Uterus (tissue), 3 donors: ENCODE measurements at regions not wholly inside any gene's neighbourhood (a gene's known extent, or its start where the extent isn't known, plus 50 kb on each side); places are given as distances from the start of the nearest gene placed in this dataset.

Experiments used
- DNase-seq, 2 donors: peaks; one replicate each; pipeline ENCODE4 v3.0.0-alpha.2; 2019 to 2020
- H3K27ac ChIP-seq, 2 donors: fragments of 200-600 bp; sonication (generic); 1 replicate in 1 of 2; 2 replicates in 1 of 2; pipeline ENCODE4 v1.5.1; 2016 to 2018
- H3K27me3 ChIP-seq, 2 donors: fragments of 200-600 bp; sonication (generic); one replicate each; pipeline ENCODE4 v1.5.1; 2018 to 2019; ENCODE audit warnings: control low read depth in 1 of 2
- H3K36me3 ChIP-seq, 2 donors: fragments of 200-600 bp; sonication (generic); one replicate each; pipeline ENCODE4 v1.5.1; 2019; ENCODE audit warnings: control low read depth in 1 of 2
- H3K4me1 ChIP-seq, 2 donors: fragments of 200-600 bp; sonication (generic); one replicate each; pipeline ENCODE4 v1.5.1; 2018 to 2019; ENCODE audit warnings: control low read depth in 1 of 2
- H3K4me3 ChIP-seq, 2 donors: fragments of 200-600 bp; sonication (generic); 1 replicate in 1 of 2; 2 replicates in 1 of 2; pipeline ENCODE4 v1.5.1; 2018 to 2019; ENCODE audit warnings: mild to moderate bottlenecking in 1 of 2
- H3K9me3 ChIP-seq, 2 donors: fragments of 200-600 bp; sonication (generic); one replicate each; pipeline ENCODE4 v1.5.1; 2019; ENCODE audit warnings: control low read depth in 1 of 2
- POLR2A ChIP-seq, 2 donors: fragments of 450-650 bp; IDR thresholded peaks; one replicate each; pipeline ENCODE4 v1.6.1; 2016; ENCODE audit warnings: antibody characterized with exemption in 2 of 2, mild to moderate bottlenecking in 1 of 2, moderate library complexity in 1 of 2
- intact Hi-C: fragments of 100-400 bp; cut with DNase I; formaldehyde crosslinking; loops from one replicate; pipeline ENCODE4 v1.15.1; 2023; ENCODE audit warnings: low total_unique reads
- TF ChIP-seq, protein P1 (sequence below), 4 experiments: fragments of 200-600 bp in 2 of 4; fragments of 450-650 bp in 2 of 4; sonication (generic) in 2 of 4; IDR thresholded peaks; one replicate each; pipeline ENCODE4 v1.5.1; 2016 to 2019; ENCODE audit warnings: antibody characterized with exemption in 4 of 4, mild to moderate bottlenecking in 2 of 4, moderate library complexity in 1 of 4
- donor health status: DM: yes; HTN: yes; CAD: no.

DNA sequence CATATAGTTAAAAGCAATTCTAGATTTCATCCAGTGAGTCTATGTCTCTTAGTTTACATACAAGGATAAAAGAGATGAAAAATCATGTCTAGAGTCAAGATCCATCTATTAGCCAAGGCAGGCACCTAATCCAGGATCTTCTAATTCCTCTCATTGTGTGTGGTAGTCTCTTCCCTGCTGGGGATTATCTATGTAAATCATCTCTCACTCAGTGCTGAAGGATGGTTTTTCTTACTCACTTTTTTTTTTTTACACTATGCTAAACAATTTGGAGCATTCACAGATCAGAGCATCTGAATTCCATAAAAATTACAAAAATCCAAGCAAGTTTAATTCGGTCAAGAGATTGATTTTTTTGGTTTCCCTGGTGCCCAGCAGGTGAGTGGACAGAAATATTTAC lies 154.9 kb upstream of the GDNF start:
- TF ChIP-seq POLR2A (IDR thresholded peaks at IDR 0.05), result no peak
- TF ChIP-seq, protein P1, sequence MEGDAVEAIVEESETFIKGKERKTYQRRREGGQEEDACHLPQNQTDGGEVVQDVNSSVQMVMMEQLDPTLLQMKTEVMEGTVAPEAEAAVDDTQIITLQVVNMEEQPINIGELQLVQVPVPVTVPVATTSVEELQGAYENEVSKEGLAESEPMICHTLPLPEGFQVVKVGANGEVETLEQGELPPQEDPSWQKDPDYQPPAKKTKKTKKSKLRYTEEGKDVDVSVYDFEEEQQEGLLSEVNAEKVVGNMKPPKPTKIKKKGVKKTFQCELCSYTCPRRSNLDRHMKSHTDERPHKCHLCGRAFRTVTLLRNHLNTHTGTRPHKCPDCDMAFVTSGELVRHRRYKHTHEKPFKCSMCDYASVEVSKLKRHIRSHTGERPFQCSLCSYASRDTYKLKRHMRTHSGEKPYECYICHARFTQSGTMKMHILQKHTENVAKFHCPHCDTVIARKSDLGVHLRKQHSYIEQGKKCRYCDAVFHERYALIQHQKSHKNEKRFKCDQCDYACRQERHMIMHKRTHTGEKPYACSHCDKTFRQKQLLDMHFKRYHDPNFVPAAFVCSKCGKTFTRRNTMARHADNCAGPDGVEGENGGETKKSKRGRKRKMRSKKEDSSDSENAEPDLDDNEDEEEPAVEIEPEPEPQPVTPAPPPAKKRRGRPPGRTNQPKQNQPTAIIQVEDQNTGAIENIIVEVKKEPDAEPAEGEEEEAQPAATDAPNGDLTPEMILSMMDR (IDR thresholded peaks at IDR 0.05), result no peak
- H3K27me3 ChIP-seq, result no peaks in the 10 kb centered on the region
- H3K36me3 ChIP-seq, result no peaks in the 10 kb centered on the region
- no peak for DNase-seq
- H3K4me3 ChIP-seq, result no peak overlapping the region
- intact Hi-C loops, result no loop called here
- H3K4me1 ChIP-seq, result no peaks in the 10 kb centered on the region
- H3K27ac ChIP-seq, result no peak overlapping the region
- H3K9me3 ChIP-seq, result no peaks in the 10 kb centered on the region

DNA sequence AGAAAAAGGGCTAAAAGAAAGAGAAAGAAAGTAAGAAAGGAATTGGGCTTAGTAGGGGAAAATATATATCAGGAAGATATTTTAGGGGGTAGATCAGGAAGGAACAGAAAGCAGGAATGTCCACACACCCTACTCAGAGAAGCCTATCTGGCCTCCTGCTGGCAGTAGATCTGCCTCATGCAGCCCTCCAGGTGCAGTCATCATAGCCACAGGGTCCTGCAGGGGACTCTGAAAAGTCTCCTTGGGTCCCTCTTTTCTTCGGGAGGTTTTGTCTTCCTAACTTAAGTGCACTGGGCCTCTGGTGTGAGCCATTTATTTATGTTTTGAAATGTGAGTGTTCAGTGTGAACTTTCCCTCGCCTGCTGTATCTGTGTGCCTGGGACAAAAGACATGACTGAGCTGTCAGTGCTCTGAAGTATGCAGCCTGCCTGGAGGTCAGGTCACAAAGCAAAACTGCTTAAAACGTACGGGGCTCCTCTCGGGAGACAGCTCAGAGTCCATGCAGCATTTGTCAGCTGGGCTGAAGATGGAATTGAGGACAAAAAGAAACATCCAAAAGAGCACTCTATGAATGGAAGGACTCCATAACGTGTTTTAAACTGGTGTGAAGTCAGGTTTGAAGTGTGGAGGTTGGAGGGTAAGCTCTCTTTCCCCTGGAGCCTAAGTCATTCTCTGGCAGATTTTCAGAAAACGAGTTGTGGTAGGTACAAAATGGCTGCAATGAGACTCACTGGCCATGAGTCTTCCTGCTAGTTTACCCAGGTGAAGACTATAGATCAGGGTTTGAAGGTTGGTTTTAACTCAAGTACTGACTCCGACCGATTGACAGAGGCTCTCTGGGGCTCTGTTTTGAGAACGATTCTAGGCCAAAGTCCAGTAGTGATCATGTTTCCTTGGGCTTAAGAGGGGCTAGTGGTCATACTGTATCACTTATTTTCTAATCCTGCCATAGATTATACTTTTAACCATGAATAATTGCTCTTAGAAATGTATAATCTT lies 151.8 kb upstream of the GDNF start:
- no peaks in the 10 kb centered on the region for H3K4me1 ChIP-seq
- intact Hi-C loops, result no loop called here
- no peaks in the 10 kb centered on the region for H3K36me3 ChIP-seq
- H3K27me3 ChIP-seq, result no peaks in the 10 kb centered on the region
- H3K27ac ChIP-seq, result no peak overlapping the region
- TF ChIP-seq, protein P1 (IDR thresholded peaks at IDR 0.05), result no peak
- no peak for TF ChIP-seq POLR2A (IDR thresholded peaks at IDR 0.05)
- DNase-seq, result no peak
- no peak overlapping the region for H3K4me3 ChIP-seq
- H3K9me3 ChIP-seq, result no peaks in the 10 kb centered on the region

DNA sequence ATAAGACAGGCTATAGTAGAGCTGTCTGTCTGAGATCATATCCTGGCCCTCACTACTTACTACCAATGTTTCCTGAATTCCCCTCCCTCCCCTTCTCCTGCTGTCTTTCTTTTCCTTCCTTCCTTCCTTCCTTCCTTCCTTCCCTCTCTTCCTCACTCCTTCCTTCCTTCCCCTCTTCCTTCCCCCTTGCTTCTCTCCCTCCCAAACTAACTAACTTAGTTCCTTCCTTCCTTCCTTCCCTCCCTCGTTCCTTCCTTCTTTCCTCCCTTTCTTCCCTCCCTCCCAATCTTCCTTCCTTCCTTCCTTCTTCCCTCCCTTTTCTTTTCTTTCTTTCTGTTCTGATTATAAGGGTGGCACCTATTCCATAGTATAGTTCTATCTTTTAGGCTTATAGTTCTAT lies 150.0 kb upstream of the GDNF start:
- DNase-seq, result no peak
- Histone ChIP-seq H3K4me1 (no peaks in the 10 kb centered on the region), H3K27me3 (no peaks in the 10 kb centered on the region), H3K9me3 (no peaks in the 10 kb centered on the region), H3K36me3 (no peaks in the 10 kb centered on the region), H3K27ac (no peak overlapping the region), H3K4me3 (no peak overlapping the region)
- intact Hi-C loops, result no loop called here
- TF ChIP-seq, protein P1 (IDR thresholded peaks at IDR 0.05), result no peak
- TF ChIP-seq POLR2A (IDR thresholded peaks at IDR 0.05), result no peak

DNA sequence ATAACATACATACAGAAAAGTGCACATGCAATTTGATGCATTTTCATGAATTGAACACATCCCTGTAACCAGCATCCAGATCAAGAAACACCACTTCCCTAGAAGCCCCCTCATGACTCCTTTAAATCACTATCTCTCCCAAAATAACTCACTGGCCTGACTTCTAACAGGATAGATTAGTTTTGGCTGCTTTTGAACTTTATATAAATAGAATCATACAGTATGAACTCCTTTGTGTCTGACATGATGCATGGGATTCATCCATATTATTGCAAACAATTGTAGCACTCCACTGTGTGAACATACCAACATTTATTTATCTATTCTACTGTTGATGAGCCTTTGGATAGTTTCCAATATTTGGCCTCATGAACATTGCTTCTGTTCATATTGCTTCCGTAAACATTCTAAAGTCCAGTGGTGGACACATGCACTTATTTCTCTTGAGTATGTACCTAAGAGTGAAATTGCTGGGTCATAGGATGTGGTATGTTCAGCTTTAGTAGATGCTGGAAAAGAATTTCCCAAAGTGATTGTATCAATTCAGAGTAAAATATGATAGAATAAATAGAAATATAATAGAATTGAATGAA lies 148.7 kb upstream of the GDNF start:
- no peak overlapping the region for H3K4me3 ChIP-seq
- no peaks in the 10 kb centered on the region for H3K27me3 ChIP-seq
- TF ChIP-seq POLR2A (IDR thresholded peaks at IDR 0.05), result no peak
- TF ChIP-seq, protein P1 (IDR thresholded peaks at IDR 0.05), result no peak
- no peak for DNase-seq
- no peaks in the 10 kb centered on the region for H3K4me1 ChIP-seq
- no peaks in the 10 kb centered on the region for H3K36me3 ChIP-seq
- no peak overlapping the region for H3K27ac ChIP-seq
- intact Hi-C loops, result no loop called here
- no peaks in the 10 kb centered on the region for H3K9me3 ChIP-seq

DNA sequence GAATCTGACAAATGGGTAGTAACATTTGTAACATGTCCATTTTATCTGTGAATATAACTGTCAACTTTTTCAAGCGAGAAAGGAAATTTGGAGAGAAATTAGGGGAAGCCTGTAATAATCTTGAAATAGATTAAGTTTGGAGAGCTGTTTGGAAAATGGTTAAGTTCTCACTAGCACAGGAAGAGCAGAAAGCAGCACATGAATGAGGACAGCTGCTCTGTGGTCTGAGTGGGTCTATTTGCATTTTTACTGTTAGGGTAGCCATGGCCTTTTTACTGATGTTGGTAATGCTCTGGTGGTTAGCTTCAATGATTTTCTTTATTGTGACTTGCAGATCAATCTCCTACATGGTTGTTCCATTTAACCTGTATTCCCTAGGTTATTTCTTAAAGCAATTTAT lies 144.5 kb upstream of the GDNF start:
- Histone ChIP-seq H3K36me3 (no peaks in the 10 kb centered on the region), H3K4me3 (no peak overlapping the region), H3K9me3 (no peaks in the 10 kb centered on the region), H3K27ac (no peak overlapping the region), H3K27me3 (no peaks in the 10 kb centered on the region), H3K4me1 (no peaks in the 10 kb centered on the region)
- no peak for DNase-seq
- intact Hi-C loops, result no loop called here
- TF ChIP-seq POLR2A (IDR thresholded peaks at IDR 0.05), result no peak
- TF ChIP-seq, protein P1 (IDR thresholded peaks at IDR 0.05), result no peak
